ENCODE measurements at regions not wholly inside any gene's neighbourhood (a gene's known extent, or its start where the extent isn't known, plus 50 kb on each side); places are given as distances from the start of the nearest gene placed in this dataset.

DNA sequence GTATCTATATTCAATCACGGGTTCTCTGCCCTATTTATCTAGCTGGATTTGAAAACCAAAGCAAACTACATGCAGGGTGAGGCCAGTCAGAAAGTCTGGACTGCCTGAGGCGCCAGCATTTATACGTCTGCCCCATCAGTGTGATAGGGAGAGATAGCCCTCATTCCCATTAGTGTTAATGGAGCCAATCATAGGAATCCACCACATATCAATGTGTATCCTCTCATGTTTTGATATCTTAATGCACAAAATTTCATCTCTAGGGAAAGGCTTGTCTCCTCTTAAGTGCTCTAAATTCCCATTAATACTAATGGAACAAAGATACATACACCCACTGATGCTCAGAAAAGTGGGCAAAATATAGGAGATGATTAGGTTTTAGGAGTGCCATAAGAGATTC lies 376.2 kb downstream of the BTBD3 start:
- H3K9me3 ChIP-seq: no peaks in the 10 kb centered on the region
- no peak overlapping the region for H3K27ac ChIP-seq
- TF ChIP-seq EP300 (IDR thresholded peaks at IDR 0.05) (no peak), POLR2A (IDR thresholded peaks at IDR 0.05) (no peak)
- TF ChIP-seq, protein P1, sequence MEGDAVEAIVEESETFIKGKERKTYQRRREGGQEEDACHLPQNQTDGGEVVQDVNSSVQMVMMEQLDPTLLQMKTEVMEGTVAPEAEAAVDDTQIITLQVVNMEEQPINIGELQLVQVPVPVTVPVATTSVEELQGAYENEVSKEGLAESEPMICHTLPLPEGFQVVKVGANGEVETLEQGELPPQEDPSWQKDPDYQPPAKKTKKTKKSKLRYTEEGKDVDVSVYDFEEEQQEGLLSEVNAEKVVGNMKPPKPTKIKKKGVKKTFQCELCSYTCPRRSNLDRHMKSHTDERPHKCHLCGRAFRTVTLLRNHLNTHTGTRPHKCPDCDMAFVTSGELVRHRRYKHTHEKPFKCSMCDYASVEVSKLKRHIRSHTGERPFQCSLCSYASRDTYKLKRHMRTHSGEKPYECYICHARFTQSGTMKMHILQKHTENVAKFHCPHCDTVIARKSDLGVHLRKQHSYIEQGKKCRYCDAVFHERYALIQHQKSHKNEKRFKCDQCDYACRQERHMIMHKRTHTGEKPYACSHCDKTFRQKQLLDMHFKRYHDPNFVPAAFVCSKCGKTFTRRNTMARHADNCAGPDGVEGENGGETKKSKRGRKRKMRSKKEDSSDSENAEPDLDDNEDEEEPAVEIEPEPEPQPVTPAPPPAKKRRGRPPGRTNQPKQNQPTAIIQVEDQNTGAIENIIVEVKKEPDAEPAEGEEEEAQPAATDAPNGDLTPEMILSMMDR (IDR thresholded peaks at IDR 0.05): no peak
- H3K4me1 ChIP-seq (ENCODE audit: insufficient read depth): no peaks in the 10 kb centered on the region
- intact Hi-C loops (cut with DNase I): no loop called here
- H3K36me3 ChIP-seq: no peaks in the 10 kb centered on the region
- DNase-seq: no peak
- H3K27me3 ChIP-seq: no peaks in the 10 kb centered on the region
- WGBS, 3 donors: 77 to 93% (median 91%) methylated on average over 3 of the region's 3 CpGs
- no peak overlapping the region for H3K4me3 ChIP-seq

DNA sequence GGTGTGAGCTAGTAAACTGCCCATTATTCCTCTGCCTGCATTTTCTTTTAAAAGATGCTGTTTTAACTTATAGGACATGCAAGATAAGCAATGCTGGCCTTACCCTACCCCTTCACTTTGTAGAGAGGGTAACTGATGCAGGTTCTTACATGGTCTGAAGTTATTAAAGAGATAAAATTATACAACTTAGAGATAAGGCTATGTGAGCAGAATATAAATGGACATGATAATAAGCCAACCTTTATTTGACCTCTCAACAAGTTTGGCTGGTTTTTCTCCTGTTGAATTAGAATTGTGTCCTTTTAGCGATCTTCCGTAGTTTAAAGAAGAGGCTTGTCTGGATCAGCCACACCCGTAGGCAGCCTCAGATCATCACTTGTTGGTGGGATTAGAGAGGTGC lies 377.0 kb downstream of the BTBD3 start:
- no peaks in the 10 kb centered on the region for H3K27me3 ChIP-seq
- no peaks in the 10 kb centered on the region for H3K36me3 ChIP-seq
- no peaks in the 10 kb centered on the region for H3K9me3 ChIP-seq
- TF ChIP-seq EP300 (IDR thresholded peaks at IDR 0.05) (no peak), POLR2A (IDR thresholded peaks at IDR 0.05) (no peak)
- TF ChIP-seq, protein P1 (IDR thresholded peaks at IDR 0.05): no peak
- DNase-seq: no peak
- WGBS, 3 donors: 87 to 91% (median 90%) methylated on average over 3 of the region's 3 CpGs
- H3K4me1 ChIP-seq (ENCODE audit: insufficient read depth): no peaks in the 10 kb centered on the region
- intact Hi-C loops (cut with DNase I): no loop called here
- no peak overlapping the region for H3K4me3 ChIP-seq
- no peak overlapping the region for H3K27ac ChIP-seq

DNA sequence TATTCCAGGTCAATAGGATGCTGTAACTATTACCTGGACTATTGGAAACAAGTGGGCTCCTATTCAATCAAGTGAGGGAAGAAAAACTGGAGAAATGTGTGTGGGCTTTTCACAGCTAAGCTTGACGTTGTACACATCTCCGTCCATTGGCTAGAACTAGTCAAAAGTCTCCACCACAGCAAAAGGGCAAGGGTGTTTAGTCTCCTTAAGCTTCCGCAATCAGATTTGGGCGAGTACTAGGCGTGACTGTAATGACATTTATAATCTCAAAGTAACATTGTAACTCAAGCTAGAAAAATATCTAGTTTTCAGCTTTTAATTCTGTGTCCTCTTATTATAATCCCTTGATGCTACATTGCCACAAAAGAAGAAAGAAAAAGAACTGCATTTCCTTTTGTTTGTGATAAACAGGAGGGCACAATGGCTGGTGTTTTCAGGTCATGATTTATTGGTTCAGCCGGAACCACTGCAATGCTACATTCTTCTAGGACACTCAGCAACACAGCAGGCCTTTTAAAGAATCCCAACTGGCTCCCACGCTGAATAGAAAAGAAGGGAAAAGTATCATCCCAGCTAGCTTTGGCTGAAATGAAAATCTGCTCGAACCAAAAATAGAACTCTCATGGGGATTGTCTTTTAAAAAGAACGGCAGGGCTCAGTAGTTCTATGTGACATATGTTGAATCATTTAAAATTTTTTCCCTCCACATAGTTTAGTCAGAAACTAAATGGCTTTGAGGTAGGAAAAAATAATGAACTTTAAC lies 387.7 kb downstream of the BTBD3 start:
- H3K27ac ChIP-seq: no peak overlapping the region
- H3K4me3 ChIP-seq: no peak overlapping the region
- intact Hi-C loops (cut with DNase I): no loop called here
- no peaks in the 10 kb centered on the region for H3K9me3 ChIP-seq
- DNase-seq: no peak
- H3K4me1 ChIP-seq (ENCODE audit: insufficient read depth): peaks cover 1% of the 10 kb centered on the region
- TF ChIP-seq EP300 (IDR thresholded peaks at IDR 0.05) (no peak), POLR2A (IDR thresholded peaks at IDR 0.05) (no peak)
- TF ChIP-seq, protein P1 (IDR thresholded peaks at IDR 0.05): no peak
- 32 to 47% (median 36%) methylated on average over 9 of the region's 9 CpGs for WGBS, 3 donors
- no peaks in the 10 kb centered on the region for H3K36me3 ChIP-seq
- H3K27me3 ChIP-seq: no peaks in the 10 kb centered on the region

DNA sequence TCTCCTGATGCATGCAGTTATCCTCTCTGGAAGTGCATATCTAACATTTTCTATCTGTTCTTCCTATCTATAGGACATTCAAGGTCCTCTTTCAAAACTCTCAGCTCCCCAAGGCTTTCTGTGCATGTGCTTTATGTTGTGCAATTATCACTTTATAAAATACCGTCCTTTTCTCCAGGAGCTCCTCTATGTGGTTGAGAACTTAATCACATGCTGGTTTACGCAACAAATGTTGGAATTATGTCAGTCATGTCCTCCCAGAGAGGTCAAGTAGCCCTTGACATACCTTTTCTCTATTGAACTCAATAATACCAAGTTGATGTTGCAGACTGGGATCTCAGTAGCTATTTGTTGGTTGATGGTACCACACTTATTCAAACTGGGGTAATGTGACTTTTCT lies 388.4 kb downstream of the BTBD3 start:
- H3K36me3 ChIP-seq: no peaks in the 10 kb centered on the region
- no peak overlapping the region for H3K27ac ChIP-seq
- 67 to 82% (median 73%) methylated on average over 2 of the region's 2 CpGs for WGBS, 3 donors
- no peaks in the 10 kb centered on the region for H3K9me3 ChIP-seq
- intact Hi-C loops (cut with DNase I): no loop called here
- H3K27me3 ChIP-seq: no peaks in the 10 kb centered on the region
- TF ChIP-seq POLR2A (IDR thresholded peaks at IDR 0.05): no peak
- TF ChIP-seq EP300 (IDR thresholded peaks at IDR 0.05): no peak
- TF ChIP-seq, protein P1 (IDR thresholded peaks at IDR 0.05): no peak
- DNase-seq: no peak
- H3K4me1 ChIP-seq (ENCODE audit: insufficient read depth): peaks cover 1% of the 10 kb centered on the region
- no peak overlapping the region for H3K4me3 ChIP-seq
